ENCODE measurements at regions not wholly inside any gene's neighbourhood (a gene's known extent, or its start where the extent isn't known, plus 50 kb on each side); places are given as distances from the start of the nearest gene placed in this dataset.

- TF ChIP-seq CTCF (conservative IDR thresholded peaks at IDR 0.05 in 1 of 2, IDR thresholded peaks at IDR 0.05 in 1 of 2; ENCODE audit: extremely low read depth in 1 of 2, insufficient read depth in 1 of 2, low read depth in 1 of 2, low read length in 2 of 2) (no peak), EZH2 (IDR thresholded peaks at IDR 0.05; ENCODE audit: borderline replicate concordance, low read length) (no peak)
Measured at GRCh38 chr9:129319076-129319937, 141.2 kb upstream of the IER5L start.

All from mammary epithelial cell (primary cell).